Ishikawa (cell line): ENCODE measurements at regions not wholly inside any gene's neighbourhood (a gene's known extent, or its start where the extent isn't known, plus 50 kb on each side); places are given as distances from the start of the nearest gene placed in this dataset.
A peak's percentile ranks its signal among the peaks of the same experiment; 100 is the strongest.

Experiments
- CEBPB ChIP-seq: IDR thresholded peaks from 2 replicates; pipeline ENCODE4 v1.6.1; 2012
- CREB1 ChIP-seq: IDR thresholded peaks from 2 replicates; pipeline ENCODE4 v1.6.1; 2012; ENCODE audit warnings: low read depth
- EGR1 ChIP-seq: IDR thresholded peaks from 2 replicates; pipeline ENCODE4 v1.6.1; 2012
- EP300 ChIP-seq: IDR thresholded peaks from 2 replicates; pipeline ENCODE4 v1.6.1; 2012; ENCODE audit warnings: borderline replicate concordance
- FOXM1 ChIP-seq: IDR thresholded peaks from 2 replicates; pipeline ENCODE4 v1.6.1; 2012; ENCODE audit warnings: low read depth, borderline replicate concordance
- MAX ChIP-seq: IDR thresholded peaks from 2 replicates; pipeline ENCODE4 v1.6.1; 2012
- NFIC ChIP-seq: IDR thresholded peaks from 2 replicates; pipeline ENCODE4 v1.6.1; 2012
- RAD21 ChIP-seq: IDR thresholded peaks from 2 replicates; pipeline ENCODE4 v1.6.1; 2012; ENCODE audit warnings: low read depth
- REST ChIP-seq: IDR thresholded peaks from 2 replicates; pipeline ENCODE4 v1.6.1; 2012; ENCODE audit warnings: low read depth, mild to moderate bottlenecking
- TAF1 ChIP-seq: IDR thresholded peaks from 2 replicates; pipeline ENCODE4 v1.6.1; 2012; ENCODE audit warnings: low read depth, mild to moderate bottlenecking
- TCF12 ChIP-seq: IDR thresholded peaks from 2 replicates; pipeline ENCODE4 v1.6.1; 2012; ENCODE audit warnings: low read depth
- TEAD4 ChIP-seq: IDR thresholded peaks from 2 replicates; pipeline ENCODE4 v1.6.1; 2012
- USF1 ChIP-seq: IDR thresholded peaks from 2 replicates; pipeline ENCODE4 v1.6.1; 2012
- YY1 ChIP-seq: IDR thresholded peaks from 2 replicates; pipeline ENCODE4 v1.6.1; 2012; ENCODE audit warnings: low read depth
- ZBTB7A ChIP-seq: IDR thresholded peaks from 2 replicates; pipeline ENCODE4 v1.6.1; 2012; ENCODE audit warnings: low read depth

- TF ChIP-seq TEAD4 (no peak), YY1 (no peak), EP300 (no peak), NFIC (no peak), MAX (no peak), USF1 (no peak), TCF12 (no peak), FOXM1 (no peak), TAF1 (no peak), REST (no peak)
Observed at GRCh38 chr18:76566987-76567386, 71.9 kb upstream of the ZNF516 start.

- peak; percentile 75 for TF ChIP-seq MAX
- peak; percentile 64; the same call in 1 of the 2 replicates for TF ChIP-seq TEAD4
- peak; percentile 75 for TF ChIP-seq CEBPB
- TF ChIP-seq TAF1, result no peak
- TF ChIP-seq TCF12, result 0 out of 2 replicates have a peak, but pooled peaks have one; percentile 31
- TF ChIP-seq CREB1, result no peak
- no peak for TF ChIP-seq YY1
- TF ChIP-seq EGR1, result 0 out of 2 replicates have a peak, but pooled peaks have one; percentile 35
- TF ChIP-seq FOXM1, result no peak
- no peak for TF ChIP-seq EP300
- TF ChIP-seq USF1, result no peak
- no peak for TF ChIP-seq ZBTB7A
- no peak for TF ChIP-seq NFIC
- no peak for TF ChIP-seq REST
- TF ChIP-seq RAD21, result no peak
Observed at GRCh38 chr18:76565238-76566173, 70.5 kb upstream of the ZNF516 start.

GRCh38 chr18:76564655-76565237 lies 69.7 kb upstream of the ZNF516 start:
- no peak for TF ChIP-seq CEBPB
- TF ChIP-seq TAF1, result no peak
- no peak for TF ChIP-seq YY1
- TF ChIP-seq RAD21, result no peak
- TF ChIP-seq ZBTB7A, result no peak
- no peak for TF ChIP-seq MAX
- no peak; the same call in 1 of the 2 replicates for TF ChIP-seq TEAD4
- TF ChIP-seq FOXM1, result no peak
- no peak for TF ChIP-seq NFIC
- no peak for TF ChIP-seq REST
- no peak for TF ChIP-seq CREB1
- TF ChIP-seq EGR1, result no peak
- TF ChIP-seq USF1, result no peak
- no peak for TF ChIP-seq EP300
- no peak for TF ChIP-seq TCF12
